Amygdala (tissue), 56 donors: ENCODE measurements at regions not wholly inside any gene's neighbourhood (a gene's known extent, or its start where the extent isn't known, plus 50 kb on each side); places are given as distances from the start of the nearest gene placed in this dataset.
A peak's percentile ranks its signal among the peaks of the same experiment; 100 is the strongest.

Source experiments
- DNase-seq, 56 donors: peaks; one replicate each; lab custom pipeline; 2025; lab: John Stamatoyannopoulos, UW

- no peak for DNase-seq
Observed at GRCh38 chr12:61804301-61804700, 455.9 kb upstream of the USP15 start.

GRCh38 chr12:61808856-61809255 lies 451.3 kb upstream of the USP15 start:
- peak in 1 of 56 donors; percentile 0 for DNase-seq

GRCh38 chr12:61810486-61810885 lies 449.7 kb upstream of the USP15 start:
- no peak for DNase-seq

- no peak for DNase-seq
Observed at GRCh38 chr12:61821381-61821780, 438.8 kb upstream of the USP15 start.

GRCh38 chr12:61823102-61823501 lies 437.1 kb upstream of the USP15 start:
- no peak for DNase-seq

- no peak for DNase-seq
Observed at GRCh38 chr12:61846765-61847164, 413.4 kb upstream of the USP15 start.

- DNase-seq, result no peak
Observed at GRCh38 chr12:61848893-61849292, 411.3 kb upstream of the USP15 start.

GRCh38 chr12:61853945-61854344 lies 406.3 kb upstream of the USP15 start:
- DNase-seq, result no peak

- no peak for DNase-seq
Observed at GRCh38 chr12:61854902-61855301, 405.3 kb upstream of the USP15 start.

GRCh38 chr12:61857968-61858367 lies 402.2 kb upstream of the USP15 start:
- no peak for DNase-seq

- DNase-seq, result no peak
Observed at GRCh38 chr12:61860451-61860850, 399.8 kb upstream of the USP15 start.

GRCh38 chr12:61862986-61863385 lies 397.2 kb upstream of the USP15 start:
- DNase-seq, result no peak

- no peak for DNase-seq
Observed at GRCh38 chr12:61863811-61864210, 396.4 kb upstream of the USP15 start.

GRCh38 chr12:61869796-61870195 lies 390.4 kb upstream of the USP15 start:
- DNase-seq, result no peak

- DNase-seq, result no peak
Observed at GRCh38 chr12:61870658-61871484, 389.3 kb upstream of the USP15 start.

GRCh38 chr12:61871485-61871810 lies 388.8 kb upstream of the USP15 start:
- DNase-seq, result no peak

GRCh38 chr12:61879229-61879628 lies 381.0 kb upstream of the USP15 start:
- DNase-seq, result no peak

- no peak for DNase-seq
Observed at GRCh38 chr12:61880186-61880585, 380.0 kb upstream of the USP15 start.

- DNase-seq, result no peak
Observed at GRCh38 chr12:61891632-61892031, 368.6 kb upstream of the USP15 start.

GRCh38 chr12:61894168-61894567 lies 366.0 kb upstream of the USP15 start:
- no peak for DNase-seq

- no peak for DNase-seq
Observed at GRCh38 chr12:61896436-61896835, 363.8 kb upstream of the USP15 start.

GRCh38 chr12:61902403-61902802 lies 357.8 kb upstream of the USP15 start:
- DNase-seq, result no peak

- DNase-seq, result no peak
Observed at GRCh38 chr12:61911113-61911512, 349.1 kb upstream of the USP15 start.
